ENCODE measurements at regions not wholly inside any gene's neighbourhood (a gene's known extent, or its start where the extent isn't known, plus 50 kb on each side); places are given as distances from the start of the nearest gene placed in this dataset.

- DNase-seq (ENCODE audit: low read depth): no peak
- TF ChIP-seq CTCF (conservative IDR thresholded peaks at IDR 0.05; ENCODE audit: low read depth, low read length): no peak
- no peak overlapping the region for H3K4me3 ChIP-seq (ENCODE audit: low read depth, low read length)
Observed at GRCh38 chr15:31782951-31783350, 247.4 kb upstream of the CHRNA7 start.

GRCh38 chr15:31786360-31786759 is 244.0 kb upstream of the CHRNA7 start:
- TF ChIP-seq CTCF (conservative IDR thresholded peaks at IDR 0.05; ENCODE audit: low read depth, low read length): no peak
- no peak for DNase-seq (ENCODE audit: low read depth)
- H3K4me3 ChIP-seq (ENCODE audit: low read depth, low read length): no peak overlapping the region

- H3K4me3 ChIP-seq (ENCODE audit: low read depth, low read length): no peak overlapping the region
- no peak for DNase-seq (ENCODE audit: low read depth)
- no peak for TF ChIP-seq CTCF (conservative IDR thresholded peaks at IDR 0.05; ENCODE audit: low read depth, low read length)
Observed at GRCh38 chr15:31788104-31788503, 242.2 kb upstream of the CHRNA7 start.

- H3K4me3 ChIP-seq (ENCODE audit: low read depth, low read length): no peak overlapping the region
- DNase-seq (ENCODE audit: low read depth): no peak
- no peak for TF ChIP-seq CTCF (conservative IDR thresholded peaks at IDR 0.05; ENCODE audit: low read depth, low read length)
Observed at GRCh38 chr15:31792611-31793199, 237.6 kb upstream of the CHRNA7 start.

- no peak overlapping the region for H3K4me3 ChIP-seq (ENCODE audit: low read depth, low read length)
- no peak for DNase-seq (ENCODE audit: low read depth)
- no peak for TF ChIP-seq CTCF (conservative IDR thresholded peaks at IDR 0.05; ENCODE audit: low read depth, low read length)
Observed at GRCh38 chr15:31799319-31799714, 231.0 kb upstream of the CHRNA7 start.

GRCh38 chr15:31799715-31800321 is 230.5 kb upstream of the CHRNA7 start:
- no peak for TF ChIP-seq CTCF (conservative IDR thresholded peaks at IDR 0.05; ENCODE audit: low read depth, low read length)
- no peak for DNase-seq (ENCODE audit: low read depth)
- H3K4me3 ChIP-seq (ENCODE audit: low read depth, low read length): no peak overlapping the region

- DNase-seq (ENCODE audit: low read depth): no peak
- TF ChIP-seq CTCF (conservative IDR thresholded peaks at IDR 0.05; ENCODE audit: low read depth, low read length): no peak
- no peak overlapping the region for H3K4me3 ChIP-seq (ENCODE audit: low read depth, low read length)
Observed at GRCh38 chr15:31801152-31801551, 229.2 kb upstream of the CHRNA7 start.
